K562 (cell line): ENCODE measurements at regions not wholly inside any gene's neighbourhood (a gene's known extent, or its start where the extent isn't known, plus 50 kb on each side); places are given as distances from the start of the nearest gene placed in this dataset.

Experiments
- TF ChIP-seq, protein P1 (sequence below), 2 experiments: fragments of 450-650 bp in 1 of 2; sonication (generic) in 1 of 2; formaldehyde crosslinking in 1 of 2; IDR thresholded peaks; 2 replicates each; pipeline versions ENCODE4 v1.7.1 to v1.9.0; 2016 to 2022; ENCODE audit warnings: inconsistent platforms in 1 of 2, mild to moderate bottlenecking in 1 of 2, missing genetic modification reagents in 1 of 2
- TF ChIP-seq, protein P2 (sequence below): sonication (generic); formaldehyde crosslinking; IDR thresholded peaks from 2 replicates; pipeline ENCODE4 v1.8.0; 2023; ENCODE audit warnings: mild to moderate bottlenecking, missing genetic modification reagents
- TF ChIP-seq, protein P3 (sequence below): fragments of 450-650 bp; IDR thresholded peaks from 2 replicates; pipeline ENCODE4 v1.6.1; 2016; ENCODE audit warnings: low read depth, mild to moderate bottlenecking, moderate library complexity
- TF ChIP-seq, protein P4 (sequence below), 2 experiments: fragments of 450-650 bp; IDR thresholded peaks; 2 replicates each; pipeline ENCODE4 v1.6.1; 2016

DNA sequence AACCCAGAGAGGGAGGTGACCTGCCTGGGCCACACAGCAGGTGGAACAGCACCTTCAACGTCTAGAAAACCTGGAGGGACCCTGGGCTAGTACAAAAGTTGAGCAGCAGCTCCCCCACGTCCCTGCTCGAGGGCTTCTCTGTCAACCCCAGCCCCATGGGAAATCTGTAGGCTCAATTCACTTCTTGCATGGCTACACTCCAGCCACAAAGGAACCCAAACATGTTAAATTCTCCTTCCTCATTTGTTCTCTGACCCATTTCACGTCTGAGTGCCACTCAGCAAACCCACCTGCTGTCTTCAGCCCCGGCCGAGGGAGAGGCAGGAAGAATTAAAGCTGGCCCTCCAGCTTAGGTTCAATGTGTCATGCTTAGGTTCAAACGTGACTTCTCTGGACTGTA is 418.5 kb downstream of the MIAT start (continued):
- TF ChIP-seq, protein P1, sequence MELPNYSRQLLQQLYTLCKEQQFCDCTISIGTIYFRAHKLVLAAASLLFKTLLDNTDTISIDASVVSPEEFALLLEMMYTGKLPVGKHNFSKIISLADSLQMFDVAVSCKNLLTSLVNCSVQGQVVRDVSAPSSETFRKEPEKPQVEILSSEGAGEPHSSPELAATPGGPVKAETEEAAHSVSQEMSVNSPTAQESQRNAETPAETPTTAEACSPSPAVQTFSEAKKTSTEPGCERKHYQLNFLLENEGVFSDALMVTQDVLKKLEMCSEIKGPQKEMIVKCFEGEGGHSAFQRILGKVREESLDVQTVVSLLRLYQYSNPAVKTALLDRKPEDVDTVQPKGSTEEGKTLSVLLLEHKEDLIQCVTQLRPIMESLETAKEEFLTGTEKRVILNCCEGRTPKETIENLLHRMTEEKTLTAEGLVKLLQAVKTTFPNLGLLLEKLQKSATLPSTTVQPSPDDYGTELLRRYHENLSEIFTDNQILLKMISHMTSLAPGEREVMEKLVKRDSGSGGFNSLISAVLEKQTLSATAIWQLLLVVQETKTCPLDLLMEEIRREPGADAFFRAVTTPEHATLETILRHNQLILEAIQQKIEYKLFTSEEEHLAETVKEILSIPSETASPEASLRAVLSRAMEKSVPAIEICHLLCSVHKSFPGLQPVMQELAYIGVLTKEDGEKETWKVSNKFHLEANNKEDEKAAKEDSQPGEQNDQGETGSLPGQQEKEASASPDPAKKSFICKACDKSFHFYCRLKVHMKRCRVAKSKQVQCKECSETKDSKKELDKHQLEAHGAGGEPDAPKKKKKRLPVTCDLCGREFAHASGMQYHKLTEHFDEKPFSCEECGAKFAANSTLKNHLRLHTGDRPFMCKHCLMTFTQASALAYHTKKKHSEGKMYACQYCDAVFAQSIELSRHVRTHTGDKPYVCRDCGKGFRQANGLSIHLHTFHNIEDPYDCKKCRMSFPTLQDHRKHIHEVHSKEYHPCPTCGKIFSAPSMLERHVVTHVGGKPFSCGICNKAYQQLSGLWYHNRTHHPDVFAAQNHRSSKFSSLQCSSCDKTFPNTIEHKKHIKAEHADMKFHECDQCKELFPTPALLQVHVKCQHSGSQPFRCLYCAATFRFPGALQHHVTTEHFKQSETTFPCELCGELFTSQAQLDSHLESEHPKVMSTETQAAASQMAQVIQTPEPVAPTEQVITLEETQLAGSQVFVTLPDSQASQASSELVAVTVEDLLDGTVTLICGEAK (IDR thresholded peaks at IDR 0.05) = no peak
- TF ChIP-seq, protein P1 (CRISPR knock-in tag; IDR thresholded peaks at IDR 0.05) = no peak
- TF ChIP-seq, protein P2, sequence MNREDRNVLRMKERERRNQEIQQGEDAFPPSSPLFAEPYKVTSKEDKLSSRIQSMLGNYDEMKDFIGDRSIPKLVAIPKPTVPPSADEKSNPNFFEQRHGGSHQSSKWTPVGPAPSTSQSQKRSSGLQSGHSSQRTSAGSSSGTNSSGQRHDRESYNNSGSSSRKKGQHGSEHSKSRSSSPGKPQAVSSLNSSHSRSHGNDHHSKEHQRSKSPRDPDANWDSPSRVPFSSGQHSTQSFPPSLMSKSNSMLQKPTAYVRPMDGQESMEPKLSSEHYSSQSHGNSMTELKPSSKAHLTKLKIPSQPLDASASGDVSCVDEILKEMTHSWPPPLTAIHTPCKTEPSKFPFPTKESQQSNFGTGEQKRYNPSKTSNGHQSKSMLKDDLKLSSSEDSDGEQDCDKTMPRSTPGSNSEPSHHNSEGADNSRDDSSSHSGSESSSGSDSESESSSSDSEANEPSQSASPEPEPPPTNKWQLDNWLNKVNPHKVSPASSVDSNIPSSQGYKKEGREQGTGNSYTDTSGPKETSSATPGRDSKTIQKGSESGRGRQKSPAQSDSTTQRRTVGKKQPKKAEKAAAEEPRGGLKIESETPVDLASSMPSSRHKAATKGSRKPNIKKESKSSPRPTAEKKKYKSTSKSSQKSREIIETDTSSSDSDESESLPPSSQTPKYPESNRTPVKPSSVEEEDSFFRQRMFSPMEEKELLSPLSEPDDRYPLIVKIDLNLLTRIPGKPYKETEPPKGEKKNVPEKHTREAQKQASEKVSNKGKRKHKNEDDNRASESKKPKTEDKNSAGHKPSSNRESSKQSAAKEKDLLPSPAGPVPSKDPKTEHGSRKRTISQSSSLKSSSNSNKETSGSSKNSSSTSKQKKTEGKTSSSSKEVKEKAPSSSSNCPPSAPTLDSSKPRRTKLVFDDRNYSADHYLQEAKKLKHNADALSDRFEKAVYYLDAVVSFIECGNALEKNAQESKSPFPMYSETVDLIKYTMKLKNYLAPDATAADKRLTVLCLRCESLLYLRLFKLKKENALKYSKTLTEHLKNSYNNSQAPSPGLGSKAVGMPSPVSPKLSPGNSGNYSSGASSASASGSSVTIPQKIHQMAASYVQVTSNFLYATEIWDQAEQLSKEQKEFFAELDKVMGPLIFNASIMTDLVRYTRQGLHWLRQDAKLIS (CRISPR knock-in tag) = no peak
- TF ChIP-seq, protein P3, sequence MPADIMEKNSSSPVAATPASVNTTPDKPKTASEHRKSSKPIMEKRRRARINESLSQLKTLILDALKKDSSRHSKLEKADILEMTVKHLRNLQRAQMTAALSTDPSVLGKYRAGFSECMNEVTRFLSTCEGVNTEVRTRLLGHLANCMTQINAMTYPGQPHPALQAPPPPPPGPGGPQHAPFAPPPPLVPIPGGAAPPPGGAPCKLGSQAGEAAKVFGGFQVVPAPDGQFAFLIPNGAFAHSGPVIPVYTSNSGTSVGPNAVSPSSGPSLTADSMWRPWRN = no peak
- TF ChIP-seq, protein P4, sequence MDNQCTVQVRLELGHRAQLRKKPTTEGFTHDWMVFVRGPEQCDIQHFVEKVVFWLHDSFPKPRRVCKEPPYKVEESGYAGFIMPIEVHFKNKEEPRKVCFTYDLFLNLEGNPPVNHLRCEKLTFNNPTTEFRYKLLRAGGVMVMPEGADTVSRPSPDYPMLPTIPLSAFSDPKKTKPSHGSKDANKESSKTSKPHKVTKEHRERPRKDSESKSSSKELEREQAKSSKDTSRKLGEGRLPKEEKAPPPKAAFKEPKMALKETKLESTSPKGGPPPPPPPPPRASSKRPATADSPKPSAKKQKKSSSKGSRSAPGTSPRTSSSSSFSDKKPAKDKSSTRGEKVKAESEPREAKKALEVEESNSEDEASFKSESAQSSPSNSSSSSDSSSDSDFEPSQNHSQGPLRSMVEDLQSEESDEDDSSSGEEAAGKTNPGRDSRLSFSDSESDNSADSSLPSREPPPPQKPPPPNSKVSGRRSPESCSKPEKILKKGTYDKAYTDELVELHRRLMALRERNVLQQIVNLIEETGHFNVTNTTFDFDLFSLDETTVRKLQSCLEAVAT (IDR thresholded peaks at IDR 0.05) = no peak
